ENCODE measurements at regions not wholly inside any gene's neighbourhood (a gene's known extent, or its start where the extent isn't known, plus 50 kb on each side); places are given as distances from the start of the nearest gene placed in this dataset.

GRCh38 chr10:131691481-131692090 lies 209.2 kb upstream of the PPP2R2D start:
- no peaks in the 10 kb centered on the region for H3K36me3 ChIP-seq
- TF ChIP-seq EP300 (IDR thresholded peaks at IDR 0.05) = no peak
- TF ChIP-seq POLR2A (IDR thresholded peaks at IDR 0.05) = no peak
- TF ChIP-seq POLR2AphosphoS5 (IDR thresholded peaks at IDR 0.05) = no peak
- TF ChIP-seq CTCF (IDR thresholded peaks at IDR 0.05) = no peak
- H3K9me3 ChIP-seq = no peaks in the 10 kb centered on the region
- H3K27ac ChIP-seq = no peak overlapping the region
- 55 to 85% methylated on average over 4 to 9 of the region's 16 CpGs for WGBS, 2 donors (ENCODE audit: low coverage in 1 of 2)
- peaks cover 69% of the 10 kb centered on the region for H3K27me3 ChIP-seq
- no peaks in the 10 kb centered on the region for H3K4me1 ChIP-seq
- ATAC-seq = no peak
- no peak overlapping the region for H3K4me3 ChIP-seq

- H3K27me3 ChIP-seq = peaks cover 64% of the 10 kb centered on the region
- 56% methylated on average over 11 of the region's 12 CpGs; no CpG with 5 or more reads in 1 of the 2 donors for WGBS, 2 donors (ENCODE audit: low coverage in 1 of 2)
- H3K36me3 ChIP-seq = no peaks in the 10 kb centered on the region
- no peak for TF ChIP-seq POLR2AphosphoS5 (IDR thresholded peaks at IDR 0.05)
- no peak for TF ChIP-seq POLR2A (IDR thresholded peaks at IDR 0.05)
- TF ChIP-seq CTCF (IDR thresholded peaks at IDR 0.05) = no peak
- no peak for TF ChIP-seq EP300 (IDR thresholded peaks at IDR 0.05)
- no peak overlapping the region for H3K4me3 ChIP-seq
- H3K27ac ChIP-seq = no peak overlapping the region
- H3K4me1 ChIP-seq = no peaks in the 10 kb centered on the region
- no peaks in the 10 kb centered on the region for H3K9me3 ChIP-seq
- no peak for ATAC-seq
Measured at GRCh38 chr10:131692176-131692575, 208.6 kb upstream of the PPP2R2D start.

- Histone ChIP-seq H3K9me3 (no peaks in the 10 kb centered on the region), H3K27me3 (peaks cover 67% of the 10 kb centered on the region), H3K36me3 (no peaks in the 10 kb centered on the region), H3K4me1 (no peaks in the 10 kb centered on the region), H3K27ac (no peak overlapping the region), H3K4me3 (no peak overlapping the region)
- ATAC-seq = no peak
- TF ChIP-seq CTCF (IDR thresholded peaks at IDR 0.05) (no peak), POLR2AphosphoS5 (IDR thresholded peaks at IDR 0.05) (no peak), POLR2A (IDR thresholded peaks at IDR 0.05) (no peak), EP300 (IDR thresholded peaks at IDR 0.05) (no peak)
- WGBS, 2 donors (ENCODE audit: low coverage in 1 of 2) = 61 to 78% methylated on average over 4 to 5 of the region's 11 CpGs
Measured at GRCh38 chr10:131692686-131693334, 208.0 kb upstream of the PPP2R2D start.

- peaks cover 75% of the 10 kb centered on the region for H3K27me3 ChIP-seq
- H3K4me1 ChIP-seq = no peaks in the 10 kb centered on the region
- no peak overlapping the region for H3K27ac ChIP-seq
- no peak overlapping the region for H3K4me3 ChIP-seq
- 53 to 68% methylated on average over 2 to 5 of the region's 8 CpGs for WGBS, 2 donors (ENCODE audit: low coverage in 1 of 2)
- no peaks in the 10 kb centered on the region for H3K9me3 ChIP-seq
- no peaks in the 10 kb centered on the region for H3K36me3 ChIP-seq
- ATAC-seq = no peak
- TF ChIP-seq POLR2AphosphoS5 (IDR thresholded peaks at IDR 0.05) (no peak), CTCF (IDR thresholded peaks at IDR 0.05) (no peak), EP300 (IDR thresholded peaks at IDR 0.05) (no peak), POLR2A (IDR thresholded peaks at IDR 0.05) (no peak)
Measured at GRCh38 chr10:131693766-131694165, 207.0 kb upstream of the PPP2R2D start.

Measured in gastroesophageal sphincter (tissue), 4 donors.